ENCODE measurements at regions not wholly inside any gene's neighbourhood (a gene's known extent, or its start where the extent isn't known, plus 50 kb on each side); places are given as distances from the start of the nearest gene placed in this dataset.

GRCh38 chr9:115891929-115892328 lies 261.7 kb upstream of the PAPPA start:
- TF ChIP-seq POLR2A (IDR thresholded peaks at IDR 0.05) (no peak), CTCF (IDR thresholded peaks at IDR 0.05) (no peak)
